SK-N-SH treated with all-trans-retinoic acid at 6 μM for 48 hours (cell line): ENCODE measurements at regions not wholly inside any gene's neighbourhood (a gene's known extent, or its start where the extent isn't known, plus 50 kb on each side); places are given as distances from the start of the nearest gene placed in this dataset.

Source experiments
- CREB5 ChIP-seq: fragments of 250-450 bp; sonication (Bioruptor Pico); IDR thresholded peaks from 2 replicates; pipeline ENCODE4 v1.5.1; 2020; ENCODE audit warnings: low read depth, mild to moderate bottlenecking, moderate library complexity
- CSDC2 ChIP-seq: fragments of 250-450 bp; sonication (Bioruptor Pico); IDR thresholded peaks from 2 replicates; pipeline ENCODE4 v1.5.0; 2020; ENCODE audit warnings: mild to moderate bottlenecking, moderate library complexity
- ZFP30 ChIP-seq: fragments of 450-650 bp; formaldehyde crosslinking; IDR thresholded peaks from 2 replicates; pipeline ENCODE4 v1.5.0; 2022; ENCODE audit warnings: mild to moderate bottlenecking, moderate library complexity

- no peak for TF ChIP-seq ZFP30 (CRISPR knock-in tag)
- TF ChIP-seq CSDC2 (CRISPR knock-in tag): no peak
- no peak for TF ChIP-seq CREB5 (CRISPR knock-in tag)
These were observed 244.3 kb downstream of the OSR1 start for GRCh38 chr2:19114126-19114525.
